Dedifferentiated amniotic fluid mesenchymal stem cell (primary cell): ENCODE measurements at regions not wholly inside any gene's neighbourhood (a gene's known extent, or its start where the extent isn't known, plus 50 kb on each side); places are given as distances from the start of the nearest gene placed in this dataset.
"Not testable (repeated sequence)": the region's sequence is repeated elsewhere in the genome, so short reads cannot be mapped to it uniquely, and the experiment has no call there.

Experiments used
- DNase-seq: peaks from one replicate; pipeline ENCODE4 v3.0.0-alpha.2; 2016; ENCODE audit errors: extremely low spot score

DNA sequence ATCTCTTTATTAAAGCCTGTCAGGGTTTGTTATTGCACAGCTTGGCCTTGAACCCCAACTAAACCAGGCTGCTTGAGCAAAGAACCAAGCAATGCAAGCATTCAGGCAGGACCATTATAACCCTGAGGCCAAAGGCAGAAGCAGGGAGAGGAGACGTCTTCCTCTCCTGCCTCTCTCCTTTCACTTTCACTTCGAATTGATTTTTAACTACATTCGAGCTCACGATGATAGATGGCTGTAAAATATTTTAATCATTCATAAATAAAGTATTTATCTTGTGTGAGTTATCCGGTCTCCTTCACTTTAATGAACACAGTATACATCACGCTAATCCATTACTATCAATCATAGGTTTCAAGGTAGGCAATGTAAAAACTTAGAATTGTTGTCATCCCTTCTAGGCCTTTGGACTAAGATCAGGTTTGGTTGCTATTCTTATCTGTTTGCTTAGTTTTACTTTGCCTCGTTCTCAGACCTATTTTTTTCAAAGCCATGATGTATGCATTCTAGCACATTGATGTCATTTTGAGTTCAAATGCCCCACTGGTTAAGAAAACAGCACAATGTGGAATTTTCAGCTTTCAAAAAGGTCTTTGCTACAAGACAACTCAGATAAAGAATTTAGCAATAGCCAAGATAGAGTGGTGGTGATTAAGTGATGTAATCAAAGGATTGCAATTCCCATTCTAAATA is 480.2 kb upstream of the RUNX1 start:
- peak; percentile 24 for DNase-seq

DNA sequence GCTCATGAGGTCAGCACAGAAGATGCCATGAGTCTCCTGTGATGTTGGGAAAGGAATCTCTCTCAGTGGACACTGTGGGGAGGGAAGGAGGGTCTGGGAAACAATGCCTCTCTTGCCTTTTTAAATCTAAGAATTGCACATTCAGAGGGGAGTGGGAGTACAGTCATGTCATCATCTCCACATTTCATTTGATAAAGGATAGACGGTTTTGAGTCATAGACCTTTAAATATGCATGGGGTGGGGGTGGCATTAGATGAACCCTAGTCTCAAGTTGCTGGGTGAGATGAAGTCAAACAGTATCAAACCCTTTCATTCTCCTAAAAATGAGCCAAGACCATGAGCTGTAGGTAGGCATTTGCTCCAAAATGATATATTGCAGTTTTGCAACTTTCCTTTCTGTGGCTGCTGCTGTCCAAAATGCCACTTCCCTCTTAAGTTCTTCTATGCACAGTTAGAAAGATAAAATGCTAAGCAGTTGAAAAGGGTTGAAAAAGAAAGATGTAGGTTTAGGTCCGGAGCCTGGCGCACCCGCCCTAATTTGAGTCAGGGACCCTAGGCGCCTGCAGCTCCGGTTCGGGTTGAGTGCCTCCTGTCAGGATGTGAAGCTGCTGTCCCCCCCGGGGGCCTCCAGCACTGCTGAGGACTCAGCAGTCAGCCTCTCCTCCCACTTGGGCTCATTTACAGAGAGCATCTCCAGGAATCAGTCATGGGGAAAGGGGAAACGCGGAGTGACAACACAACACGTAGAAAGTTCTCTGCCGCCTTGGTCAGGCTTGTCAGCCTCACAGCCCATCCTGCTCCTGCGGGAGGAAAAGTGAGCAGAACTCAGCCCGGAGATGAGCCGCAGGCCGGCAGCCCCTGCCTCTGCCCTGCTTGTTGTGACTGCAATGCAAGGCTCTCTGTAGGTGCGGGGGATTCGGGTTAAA is 479.3 kb upstream of the RUNX1 start:
- no peak for DNase-seq

DNA sequence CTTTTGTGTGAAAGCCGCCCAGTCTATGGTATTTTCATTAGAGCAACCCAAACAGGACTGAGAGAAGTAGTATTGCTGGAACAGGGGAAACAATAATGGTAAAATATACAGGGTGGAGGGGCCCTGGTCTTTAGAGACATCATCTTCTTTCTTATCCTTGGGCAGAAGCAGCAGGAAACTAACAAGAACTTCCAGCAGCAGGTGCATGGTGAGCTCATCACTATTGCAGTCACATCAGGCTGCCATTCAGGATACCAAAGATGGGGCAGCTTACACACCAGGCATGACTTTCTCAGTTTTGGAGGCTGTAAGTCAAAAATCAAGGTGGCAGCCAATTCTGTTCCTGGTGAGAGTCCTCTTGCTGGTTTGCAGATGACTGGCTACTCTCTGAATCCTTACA is 478.3 kb upstream of the RUNX1 start:
- DNase-seq = no peak

DNA sequence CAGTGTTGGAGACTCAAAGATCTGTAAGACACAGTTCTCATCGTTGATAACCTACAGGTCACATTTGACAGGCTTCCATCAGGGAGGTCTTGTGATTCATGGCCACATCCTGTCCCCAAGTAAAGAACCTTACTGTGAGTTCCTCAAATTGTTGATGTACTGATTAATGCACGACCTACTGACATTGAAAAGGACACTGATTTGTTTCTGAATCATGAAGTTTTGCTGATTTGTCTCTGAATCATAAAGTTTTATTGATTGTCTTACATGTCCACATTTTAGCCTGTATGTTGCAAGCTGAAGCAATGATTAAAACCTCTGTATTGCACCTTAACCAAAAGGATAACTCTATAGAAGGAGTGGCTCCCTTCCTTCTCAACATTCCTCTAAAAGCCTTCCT is 476.3 kb upstream of the RUNX1 start:
- DNase-seq = no peak

DNA sequence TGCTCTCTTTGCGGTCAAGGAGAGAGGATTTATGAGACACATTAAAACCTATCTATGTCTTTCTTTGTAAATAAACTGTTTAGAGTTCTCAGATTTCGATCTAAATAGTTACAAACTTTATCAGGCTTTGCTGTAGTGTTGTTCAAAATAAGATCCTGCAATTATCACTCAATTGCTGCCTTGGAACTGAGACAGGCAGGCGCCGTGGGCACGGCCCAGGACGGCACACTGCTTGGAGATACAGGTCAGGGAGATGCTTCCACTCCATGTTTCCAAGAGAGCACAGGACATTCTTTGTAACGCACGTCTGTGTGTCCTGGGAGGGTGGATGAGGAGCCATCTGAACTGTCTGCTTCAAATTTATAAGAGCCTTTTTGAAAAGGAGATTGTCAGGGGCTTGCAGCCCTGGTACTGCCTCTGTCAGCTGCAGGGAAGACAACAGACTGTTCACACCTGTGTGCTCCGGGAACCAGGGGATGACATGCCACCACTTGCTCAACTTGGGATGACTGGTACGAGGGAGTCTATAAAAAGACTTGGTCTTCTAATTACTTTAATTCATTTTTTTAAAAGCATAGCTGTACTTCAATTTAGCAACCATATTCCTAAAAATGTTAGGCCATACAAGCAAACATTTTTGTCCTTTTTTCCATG is 472.9 kb upstream of the RUNX1 start:
- no peak for DNase-seq

DNA sequence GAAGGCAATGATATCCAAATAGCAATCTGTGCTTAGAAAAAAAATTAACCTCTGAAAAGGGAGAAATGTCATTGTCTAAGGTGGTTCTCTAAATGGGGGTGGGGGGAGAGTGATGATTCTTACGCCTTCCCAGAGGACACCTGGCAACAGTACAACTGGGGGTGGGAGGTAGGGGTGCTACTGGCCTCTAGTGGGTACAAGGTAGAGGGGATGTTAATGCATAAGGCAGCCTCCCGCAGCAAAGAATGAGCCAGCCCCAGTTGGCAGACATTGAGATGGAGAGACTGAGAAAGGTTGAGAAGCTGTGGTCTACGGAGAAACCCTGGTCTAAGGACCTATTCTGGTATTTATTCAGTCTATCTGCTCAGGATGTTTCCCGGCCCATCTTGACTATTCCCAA is 472.2 kb upstream of the RUNX1 start:
- DNase-seq = no peak

GRCh38 chr21:35520856-35521255 is 471.8 kb upstream of the RUNX1 start:
- DNase-seq = no peak

DNA sequence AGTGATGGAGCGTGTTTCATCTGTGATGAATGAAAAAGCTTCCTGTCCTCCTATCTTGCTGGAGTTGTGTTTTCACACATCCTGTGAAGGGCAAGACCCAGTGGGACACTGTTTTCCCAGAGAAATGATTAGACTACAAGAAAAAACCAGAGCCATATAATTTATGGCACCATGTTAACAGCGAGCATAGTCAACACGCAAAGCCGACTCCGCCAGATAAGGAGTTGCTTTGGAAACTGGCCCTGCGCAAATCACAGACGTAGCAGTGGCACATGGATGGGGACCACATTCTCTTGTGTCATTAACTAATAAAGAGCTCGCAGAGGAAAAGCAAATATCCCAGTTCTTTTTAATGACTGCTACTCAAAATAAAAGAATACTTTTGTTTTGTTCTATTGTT is 471.2 kb upstream of the RUNX1 start:
- DNase-seq = no peak

- DNase-seq = no peak
These were observed 468.8 kb upstream of the RUNX1 start for GRCh38 chr21:35517865-35518264.

GRCh38 chr21:35516292-35516691 is 467.2 kb upstream of the RUNX1 start:
- DNase-seq = not testable (repeated sequence)

DNA sequence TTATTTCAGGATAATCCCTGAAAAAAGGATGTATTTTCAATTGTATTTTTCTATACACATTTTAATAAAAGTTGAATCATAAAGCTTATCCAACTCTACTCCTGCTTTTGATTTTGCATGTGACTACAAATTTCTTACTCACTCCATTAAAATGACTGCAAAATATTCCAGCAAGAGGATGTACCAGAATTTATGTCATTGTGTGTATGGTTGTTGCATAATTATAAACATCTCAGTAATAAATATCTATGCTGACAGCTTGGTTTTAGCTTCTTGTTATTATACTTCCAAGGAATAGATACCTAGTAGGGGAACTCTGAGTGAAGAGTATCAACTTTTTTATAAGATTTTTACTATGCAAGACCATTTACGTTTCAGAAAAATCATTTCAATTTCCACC is 463.2 kb upstream of the RUNX1 start:
- no peak for DNase-seq

DNA sequence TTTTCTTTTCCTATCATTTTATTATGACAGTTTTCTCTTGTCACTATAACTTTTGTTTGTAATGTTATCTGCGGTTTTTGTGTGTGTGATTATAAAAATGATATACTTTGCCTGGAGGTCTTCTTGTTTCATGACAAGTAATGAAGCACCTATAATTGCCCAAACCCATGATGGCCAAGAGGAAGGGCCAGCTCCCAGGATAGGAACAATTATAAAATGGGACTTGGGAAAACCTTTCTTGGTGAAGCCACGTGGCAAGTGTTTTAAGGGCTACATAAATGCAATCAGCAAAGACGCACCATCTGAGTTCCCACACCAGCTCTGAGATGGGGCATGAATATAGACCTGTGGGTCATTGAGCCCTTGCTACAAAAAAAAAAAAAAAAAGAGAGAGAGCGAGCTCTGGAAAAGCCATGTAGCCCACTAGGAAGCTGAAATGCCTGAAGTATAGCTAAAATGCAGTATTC is 462.6 kb upstream of the RUNX1 start:
- no peak for DNase-seq

GRCh38 chr21:35510957-35511695 is 462.0 kb upstream of the RUNX1 start:
- DNase-seq = peak; percentile 48

DNA sequence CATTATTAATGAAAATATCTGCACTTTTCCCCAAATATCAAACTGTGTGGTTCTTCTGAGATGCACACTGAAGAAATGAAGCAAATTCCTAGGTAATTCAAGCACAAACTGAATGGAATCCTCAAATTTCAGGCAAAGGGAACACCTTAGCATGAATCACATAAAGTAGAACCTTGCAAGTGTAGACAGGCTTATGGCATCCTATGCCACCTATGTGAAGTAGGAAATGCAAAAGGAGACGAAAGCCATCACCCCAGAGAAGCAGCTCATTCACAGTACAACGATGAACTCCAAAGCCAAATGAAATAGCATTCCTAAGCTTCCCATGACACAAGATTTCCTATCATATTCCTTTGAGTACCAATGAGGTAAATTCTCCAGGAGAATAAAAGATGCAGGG is 461.2 kb upstream of the RUNX1 start:
- DNase-seq = no peak

DNA sequence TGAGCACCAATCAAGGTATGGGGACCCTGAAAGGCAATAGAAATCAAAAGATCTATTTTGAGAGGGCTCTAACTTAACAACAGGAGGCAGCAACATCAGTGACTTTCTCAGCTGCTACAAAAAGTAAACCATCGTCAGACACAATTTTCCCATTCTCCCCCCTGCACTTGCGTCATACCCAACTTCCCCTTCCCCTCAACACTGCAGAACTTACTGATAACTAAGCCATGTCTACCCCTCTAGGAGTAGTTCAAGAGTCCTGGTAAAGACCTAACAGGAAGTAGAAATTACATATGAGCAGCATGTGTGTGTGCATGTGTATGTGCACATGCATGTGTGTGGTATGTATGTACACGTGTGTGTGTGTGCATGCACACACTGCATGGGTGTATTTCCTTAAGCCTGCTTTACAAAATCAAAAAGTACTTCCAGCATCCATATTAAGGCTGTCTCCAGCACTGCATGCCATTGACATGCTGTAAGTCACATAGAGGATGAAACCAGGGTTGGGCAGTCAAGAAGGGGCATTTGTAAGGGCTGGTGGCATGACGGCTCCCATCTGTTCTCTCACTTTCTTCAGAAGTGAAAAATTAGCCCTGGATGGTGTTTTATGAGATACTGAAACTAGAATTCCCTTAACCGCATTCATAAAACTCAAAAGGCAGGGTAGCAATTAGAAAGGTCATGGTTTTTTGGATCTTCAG is 460.1 kb upstream of the RUNX1 start:
- no peak for DNase-seq

GRCh38 chr21:35508139-35508888 is 459.2 kb upstream of the RUNX1 start:
- DNase-seq = no peak

DNA sequence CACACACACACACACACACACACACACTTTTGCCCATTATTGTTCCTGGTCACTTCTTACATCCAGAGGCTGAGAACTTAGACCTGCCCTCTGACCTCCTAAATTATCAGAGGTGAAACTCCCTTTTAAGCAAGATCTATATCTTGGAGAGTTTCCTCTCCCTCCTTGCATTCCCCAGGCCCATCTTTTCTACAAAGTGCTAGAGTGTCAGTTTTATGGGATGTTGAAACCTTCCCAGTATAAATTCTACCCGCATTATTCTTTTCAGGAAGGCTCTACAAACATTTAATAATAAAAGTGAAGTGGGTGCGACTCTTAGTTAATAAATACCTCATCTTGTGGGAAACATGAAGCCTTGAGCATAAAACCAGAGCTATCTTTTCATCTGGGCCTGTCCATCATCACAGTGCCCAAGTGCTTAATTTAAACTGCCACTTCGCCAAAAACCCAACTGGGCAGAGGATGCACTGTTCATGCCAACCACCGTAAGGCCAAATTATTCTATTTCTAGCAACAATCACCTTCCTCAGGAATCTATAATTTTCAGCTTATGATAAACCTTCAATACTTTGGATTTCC is 458.2 kb upstream of the RUNX1 start:
- DNase-seq = no peak

DNA sequence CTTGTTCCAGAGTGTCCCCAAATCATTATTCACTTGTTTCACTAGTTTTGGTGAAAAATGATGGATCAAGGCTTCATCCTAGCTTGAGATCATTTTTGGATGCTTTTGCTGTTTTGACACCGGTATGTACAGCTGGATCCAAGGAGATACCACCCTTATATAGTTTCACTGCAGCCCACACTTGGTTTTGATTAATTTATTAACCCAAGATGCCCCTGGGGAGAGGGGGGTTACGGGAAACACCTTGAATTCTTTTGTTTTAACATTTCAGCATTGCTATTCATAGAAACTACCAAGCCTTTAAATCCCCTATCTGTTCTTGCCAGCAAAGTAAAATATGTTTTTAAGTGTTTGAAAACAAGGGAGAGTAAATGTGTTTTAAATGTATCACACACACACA is 457.7 kb upstream of the RUNX1 start:
- no peak for DNase-seq

GRCh38 chr21:35506352-35506751 is 457.2 kb upstream of the RUNX1 start:
- DNase-seq = no peak

GRCh38 chr21:35504951-35505466 is 455.9 kb upstream of the RUNX1 start:
- no peak for DNase-seq
